ENCODE measurements at regions not wholly inside any gene's neighbourhood (a gene's known extent, or its start where the extent isn't known, plus 50 kb on each side); places are given as distances from the start of the nearest gene placed in this dataset.

GRCh38 chr9:7258688-7259396, 501.1 kb downstream of the KDM4C start:
- DNase-seq (ENCODE audit: extremely low read depth, low read depth, low spot score) = no peak

- no peak for DNase-seq (ENCODE audit: extremely low read depth, low read depth, low spot score)
These were observed 489.2 kb downstream of the KDM4C start for GRCh38 chr9:7246917-7247522.

GRCh38 chr9:7245976-7246580, 488.3 kb downstream of the KDM4C start:
- DNase-seq (ENCODE audit: extremely low read depth, low read depth, low spot score) = no peak

- no peak for DNase-seq (ENCODE audit: extremely low read depth, low read depth, low spot score)
These were observed 486.1 kb downstream of the KDM4C start for GRCh38 chr9:7243838-7244237.

DNA sequence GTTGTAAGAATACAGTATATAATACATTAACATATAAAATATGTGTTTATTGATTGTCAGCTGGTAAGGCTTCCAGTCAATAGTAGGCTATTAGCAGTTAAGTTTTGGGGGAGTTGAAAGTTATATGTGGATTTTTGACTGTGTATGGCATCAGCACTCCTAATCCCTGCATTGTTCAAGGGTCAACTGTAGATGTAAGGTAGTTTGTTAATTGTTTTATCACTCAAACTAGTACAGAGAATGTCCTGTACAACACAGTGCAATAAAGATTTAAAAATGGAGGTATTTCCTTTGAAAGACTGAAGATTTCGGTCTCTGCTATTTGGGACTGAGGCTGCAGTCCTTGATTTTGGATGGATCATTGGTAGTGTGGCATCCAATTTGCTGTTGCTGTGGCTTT, 484.4 kb downstream of the KDM4C start:
- DNase-seq (ENCODE audit: extremely low read depth, low read depth, low spot score) = no peak

GRCh38 chr9:7241694-7242093, 483.9 kb downstream of the KDM4C start:
- DNase-seq (ENCODE audit: extremely low read depth, low read depth, low spot score) = no peak

DNA sequence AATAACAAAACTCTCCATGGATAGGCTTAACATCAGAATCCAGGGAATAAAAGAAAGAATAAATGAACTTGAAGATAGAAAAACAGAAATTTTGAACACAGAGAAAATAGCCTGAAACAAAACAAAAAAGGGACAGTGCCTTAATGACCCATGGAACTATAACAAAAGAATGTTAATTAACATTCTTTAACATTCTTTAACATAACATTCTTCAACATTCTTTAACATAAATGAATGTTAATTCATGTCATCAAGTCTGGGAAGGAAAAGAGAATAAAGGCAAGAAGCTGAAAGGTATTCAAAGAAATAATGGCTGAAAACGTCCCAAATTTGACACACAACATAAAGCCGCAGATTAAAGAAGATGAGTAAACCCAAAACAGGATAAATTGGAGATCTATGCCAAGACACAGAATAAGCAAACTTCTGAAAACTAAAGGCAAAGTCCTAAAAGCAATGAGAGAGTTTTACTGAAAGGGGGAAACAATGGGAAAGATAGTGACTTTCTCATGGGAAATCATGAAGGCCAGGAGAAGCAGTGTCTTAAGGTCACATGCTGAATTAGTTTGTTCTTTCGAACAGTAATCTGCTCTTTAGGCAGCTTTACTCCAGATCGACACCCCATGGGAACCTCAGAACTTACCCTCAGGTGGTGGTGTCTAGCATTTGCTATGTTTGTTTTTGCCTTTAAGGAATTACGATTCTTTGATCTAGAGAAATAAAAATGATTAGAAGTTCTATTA, 483.0 kb downstream of the KDM4C start:
- DNase-seq (ENCODE audit: extremely low read depth, low read depth, low spot score) = no peak

DNA sequence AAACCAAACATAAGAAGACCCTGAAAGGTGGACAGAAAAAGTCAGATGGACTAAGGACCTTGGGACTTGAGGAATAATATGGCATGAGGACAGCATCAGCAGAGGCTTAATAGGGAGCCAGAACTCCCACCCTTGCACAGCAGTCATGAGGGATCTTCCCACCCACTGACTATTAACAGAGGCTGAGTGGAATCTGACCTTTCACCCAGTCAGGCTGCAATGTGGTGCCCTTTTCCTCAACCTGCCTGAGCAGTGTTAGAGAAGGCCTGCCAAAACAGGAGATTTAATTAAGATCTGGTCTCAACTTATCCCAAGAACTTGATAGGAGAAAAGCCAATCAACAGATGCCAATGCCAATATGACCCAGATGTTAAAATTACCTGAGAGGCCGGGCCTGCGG, 481.9 kb downstream of the KDM4C start:
- DNase-seq (ENCODE audit: extremely low read depth, low read depth, low spot score) = no peak

GRCh38 chr9:7238247-7238637, 480.5 kb downstream of the KDM4C start:
- no peak for DNase-seq (ENCODE audit: extremely low read depth, low read depth, low spot score)

DNA sequence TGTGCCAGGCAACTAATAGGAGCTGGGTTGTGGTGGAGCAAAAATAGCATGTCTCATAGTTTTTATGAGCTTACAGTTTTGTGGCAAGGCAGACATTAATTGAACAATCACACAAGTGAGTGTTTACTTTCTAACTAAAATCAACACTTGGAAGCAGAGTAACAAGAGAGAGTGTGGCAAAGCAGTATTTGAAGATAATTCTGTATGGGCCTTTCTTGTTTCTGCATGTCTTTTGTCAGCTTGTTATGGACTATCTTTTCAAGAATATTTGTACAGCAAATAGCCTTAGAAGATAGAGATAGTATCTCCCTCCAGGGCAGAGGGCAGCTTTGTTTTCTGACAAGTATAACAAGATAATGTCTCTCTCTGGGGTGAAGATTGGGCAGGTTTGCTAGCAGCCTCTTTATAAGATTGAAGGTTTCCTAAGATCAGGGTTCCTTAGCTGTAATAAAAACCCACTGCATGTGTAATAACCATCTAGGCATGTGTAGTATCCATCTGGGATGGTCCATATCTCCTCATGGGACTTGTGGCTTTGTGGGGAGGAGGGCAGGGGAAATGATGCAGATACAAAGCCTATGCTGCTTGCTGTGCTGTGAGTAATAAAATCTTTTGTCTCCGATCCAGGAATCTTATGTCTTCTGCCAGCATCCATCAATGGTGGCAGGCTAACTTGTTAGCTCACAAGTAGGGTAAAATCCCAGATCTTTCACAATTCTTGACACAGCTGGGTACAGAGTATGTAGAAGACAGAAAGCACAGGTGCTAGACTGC, 479.9 kb downstream of the KDM4C start:
- no peak for DNase-seq (ENCODE audit: extremely low read depth, low read depth, low spot score)

DNA sequence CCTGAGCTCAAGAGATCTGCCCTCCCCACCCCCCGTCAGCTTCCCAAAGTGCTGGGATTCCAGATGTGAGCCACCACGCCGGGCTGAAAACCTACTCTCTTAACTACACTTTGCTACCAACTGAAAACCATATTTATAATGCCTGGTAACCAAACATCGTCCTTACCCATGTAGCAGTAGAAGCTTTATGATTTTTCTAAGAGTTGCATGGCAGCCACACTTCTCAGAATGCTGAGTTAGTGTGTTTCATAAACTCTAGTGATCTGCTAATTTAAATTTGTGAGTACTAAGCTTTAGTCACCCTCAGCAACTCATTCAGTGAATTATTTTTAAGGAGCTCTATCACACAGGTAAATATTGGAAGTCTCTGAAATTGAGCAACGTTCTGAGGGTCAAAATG, 478.4 kb downstream of the KDM4C start:
- no peak for DNase-seq (ENCODE audit: extremely low read depth, low read depth, low spot score)

DNA sequence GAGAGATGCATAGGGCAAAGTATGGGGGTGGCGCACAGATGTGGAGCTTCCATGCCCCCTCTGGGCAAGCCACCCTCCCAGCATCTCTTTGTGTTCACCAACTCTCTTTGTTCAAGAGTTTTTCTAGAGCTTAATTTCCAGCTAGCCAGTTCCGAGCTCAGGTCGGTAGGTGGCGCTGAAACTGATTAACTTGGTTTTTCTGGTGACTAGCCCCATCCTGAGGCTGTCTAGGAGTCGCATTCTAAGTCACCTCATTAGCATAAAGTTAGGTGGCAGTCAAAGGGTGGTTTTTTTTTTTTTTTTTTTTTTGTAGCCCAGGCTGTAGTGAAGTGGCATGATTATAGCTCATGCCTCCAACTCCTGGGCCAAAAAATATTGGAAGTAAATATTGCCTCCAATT, 476.4 kb downstream of the KDM4C start:
- DNase-seq (ENCODE audit: extremely low read depth, low read depth, low spot score) = peak; percentile 16

DNA sequence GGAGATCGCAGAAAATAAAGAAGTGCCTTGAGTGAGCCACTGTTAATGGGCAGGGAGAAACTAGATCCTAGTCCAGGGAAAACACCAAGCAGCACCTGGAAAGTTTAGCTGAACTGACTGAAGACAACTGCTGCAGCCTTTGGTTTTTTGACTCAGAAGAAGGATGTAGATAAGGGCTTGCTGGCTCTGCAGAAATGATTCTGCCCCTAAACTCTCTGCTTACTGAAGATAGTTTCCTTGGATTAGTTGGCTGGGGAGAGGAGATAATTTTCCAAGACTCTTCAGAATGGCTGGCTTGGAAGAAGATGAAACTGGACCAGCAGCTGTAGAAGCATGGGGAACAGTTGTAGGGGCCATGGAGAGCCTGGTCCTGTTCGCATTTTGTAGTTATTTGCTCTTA, 471.8 kb downstream of the KDM4C start:
- DNase-seq (ENCODE audit: extremely low read depth, low read depth, low spot score) = no peak

DNA sequence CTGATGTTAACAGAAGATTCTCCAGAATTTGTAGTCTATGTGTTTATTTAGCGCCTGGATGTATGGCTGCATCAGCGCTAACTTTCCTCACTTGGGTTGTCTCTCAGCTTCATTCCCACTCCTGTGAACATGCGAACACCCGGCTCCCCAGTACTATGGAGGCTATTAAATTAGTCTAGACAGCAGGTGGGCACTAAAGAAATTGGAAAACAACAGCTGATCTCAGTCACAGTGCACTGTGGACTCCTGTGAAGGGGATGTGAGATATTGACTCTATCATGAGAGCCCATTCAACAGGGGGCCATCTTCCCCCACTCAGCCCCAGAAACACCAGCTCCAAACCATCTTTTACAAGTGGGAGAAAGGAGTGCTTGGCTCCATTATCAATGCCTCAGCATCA, 471.0 kb downstream of the KDM4C start:
- DNase-seq (ENCODE audit: extremely low read depth, low read depth, low spot score) = no peak

- no peak for DNase-seq (ENCODE audit: extremely low read depth, low read depth, low spot score)
These were observed 470.2 kb downstream of the KDM4C start for GRCh38 chr9:7227951-7228350.

DNA sequence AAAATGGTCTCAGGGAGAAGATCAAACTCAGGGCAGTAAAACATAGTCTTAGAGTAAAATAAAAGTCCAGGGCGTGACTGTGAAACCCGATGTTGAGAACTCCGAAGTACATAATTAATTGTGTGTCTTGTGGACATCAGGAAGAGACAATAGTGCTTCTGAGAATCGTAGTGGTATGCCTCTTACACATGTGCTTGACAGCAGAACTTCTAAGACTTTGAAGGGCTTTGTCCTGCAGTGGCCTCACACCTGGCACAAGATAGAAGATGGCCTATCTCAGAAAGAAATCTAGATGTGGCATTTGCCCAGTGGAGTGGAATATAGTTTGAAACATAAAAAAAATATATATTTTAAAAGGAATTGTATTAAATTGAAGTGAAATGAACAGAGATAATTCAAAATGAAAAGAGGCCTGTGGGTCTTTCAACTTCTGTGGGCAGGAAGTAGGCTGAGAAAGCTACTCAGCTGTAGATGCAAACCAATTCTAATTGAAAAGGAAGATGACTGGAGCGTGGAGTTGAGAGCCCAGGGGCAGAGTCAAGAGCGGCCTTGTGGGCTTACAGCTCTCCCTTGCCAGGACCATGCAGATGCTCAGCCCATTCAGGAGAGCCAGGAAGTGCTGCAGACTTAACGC, 468.4 kb downstream of the KDM4C start:
- DNase-seq (ENCODE audit: extremely low read depth, low read depth, low spot score) = no peak
